GM23248 (cell line): ENCODE measurements at regions not wholly inside any gene's neighbourhood (a gene's known extent, or its start where the extent isn't known, plus 50 kb on each side); places are given as distances from the start of the nearest gene placed in this dataset.

Experiments
- EZH2 ChIP-seq: fragments of 200-600 bp; sonication (generic); IDR thresholded peaks from 2 replicates; pipeline ENCODE4 v1.6.1; 2018; ENCODE audit warnings: antibody characterized with exemption, mild to moderate bottlenecking; ENCODE audit not compliant: insufficient read depth, poor library complexity, severe bottlenecking
- EZH2phosphoT487 ChIP-seq: fragments of 200-600 bp; sonication (generic); IDR thresholded peaks from 2 replicates; pipeline ENCODE4 v1.6.1; 2018; ENCODE audit warnings: antibody characterized with exemption, moderate library complexity, mild to moderate bottlenecking, low read depth; ENCODE audit not compliant: insufficient read depth

- TF ChIP-seq EZH2 (no peak), EZH2phosphoT487 (no peak)
These were observed 243.6 kb downstream of the ZIC1 start for GRCh38 chr3:147652651-147653366.
